AG09319 (cell line): ENCODE measurements at regions not wholly inside any gene's neighbourhood (a gene's known extent, or its start where the extent isn't known, plus 50 kb on each side); places are given as distances from the start of the nearest gene placed in this dataset.

Experiments used
- DNase-seq: peaks from one replicate; pipeline ENCODE4 v3.0.0-alpha.2; 2010; ENCODE audit warnings: low read depth; ENCODE audit errors: extremely low read depth
- TF ChIP-seq, protein P1 (sequence below): IDR thresholded peaks from 2 replicates; pipeline ENCODE4 v1.5.1; 2011; ENCODE audit warnings: low read depth, mild to moderate bottlenecking, inconsistent platforms, low read length, moderate library complexity

DNA sequence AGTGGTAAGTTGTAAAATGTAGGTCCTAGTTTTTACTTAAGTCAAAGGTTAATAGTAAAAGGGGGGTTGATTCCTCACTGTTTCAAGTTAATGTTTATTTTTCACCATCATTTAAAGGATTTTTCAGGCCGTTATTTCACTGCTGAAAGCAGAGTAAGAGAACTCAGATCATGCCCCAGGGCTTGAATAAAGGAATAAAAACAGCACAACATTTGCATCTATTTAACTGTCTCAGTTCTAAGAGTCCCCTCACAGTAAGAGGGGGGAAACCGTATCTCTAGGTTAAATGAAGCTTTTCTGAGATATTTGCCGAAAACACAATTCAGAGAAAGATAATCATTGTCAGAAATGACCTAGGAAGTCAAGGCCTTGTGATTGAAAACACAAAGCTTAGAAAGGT lies 138.2 kb upstream of the KCTD1 start:
- TF ChIP-seq, protein P1, sequence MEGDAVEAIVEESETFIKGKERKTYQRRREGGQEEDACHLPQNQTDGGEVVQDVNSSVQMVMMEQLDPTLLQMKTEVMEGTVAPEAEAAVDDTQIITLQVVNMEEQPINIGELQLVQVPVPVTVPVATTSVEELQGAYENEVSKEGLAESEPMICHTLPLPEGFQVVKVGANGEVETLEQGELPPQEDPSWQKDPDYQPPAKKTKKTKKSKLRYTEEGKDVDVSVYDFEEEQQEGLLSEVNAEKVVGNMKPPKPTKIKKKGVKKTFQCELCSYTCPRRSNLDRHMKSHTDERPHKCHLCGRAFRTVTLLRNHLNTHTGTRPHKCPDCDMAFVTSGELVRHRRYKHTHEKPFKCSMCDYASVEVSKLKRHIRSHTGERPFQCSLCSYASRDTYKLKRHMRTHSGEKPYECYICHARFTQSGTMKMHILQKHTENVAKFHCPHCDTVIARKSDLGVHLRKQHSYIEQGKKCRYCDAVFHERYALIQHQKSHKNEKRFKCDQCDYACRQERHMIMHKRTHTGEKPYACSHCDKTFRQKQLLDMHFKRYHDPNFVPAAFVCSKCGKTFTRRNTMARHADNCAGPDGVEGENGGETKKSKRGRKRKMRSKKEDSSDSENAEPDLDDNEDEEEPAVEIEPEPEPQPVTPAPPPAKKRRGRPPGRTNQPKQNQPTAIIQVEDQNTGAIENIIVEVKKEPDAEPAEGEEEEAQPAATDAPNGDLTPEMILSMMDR: no peak
- DNase-seq: no peak

DNA sequence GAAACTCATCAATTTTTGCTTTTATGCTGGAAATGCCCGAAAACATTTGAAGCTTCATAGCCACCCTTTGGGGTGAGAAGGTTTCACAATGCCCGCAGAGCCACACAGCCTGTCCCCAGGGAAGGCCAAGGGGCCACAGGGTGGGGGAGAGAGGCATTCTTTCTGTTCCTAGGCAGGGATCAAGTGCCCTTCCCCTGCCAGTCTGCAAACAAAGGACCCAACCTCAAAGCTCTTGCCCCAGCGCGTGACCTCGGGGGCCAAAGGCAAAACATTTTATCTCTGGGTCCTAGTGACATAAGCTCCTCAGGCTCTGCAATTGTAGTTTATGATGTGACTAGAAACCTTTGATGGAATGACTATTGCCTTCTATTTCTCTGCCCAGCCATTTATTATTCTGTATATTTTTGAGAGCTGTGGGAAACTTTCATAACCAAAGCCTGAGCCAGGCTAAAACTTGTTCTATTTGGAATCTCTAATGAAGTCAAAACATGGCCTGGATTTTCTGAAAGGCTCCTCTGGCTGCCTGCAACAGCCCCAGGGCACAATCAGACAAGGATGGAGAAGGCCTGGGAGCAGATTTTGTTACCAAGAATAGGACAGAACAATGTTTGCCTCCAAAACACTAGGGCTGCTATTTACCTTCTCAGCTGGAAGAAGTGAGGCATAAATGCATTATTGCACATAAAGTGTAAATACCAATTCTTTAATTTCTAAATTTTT lies 137.2 kb upstream of the KCTD1 start:
- TF ChIP-seq, protein P1: no peak
- DNase-seq: no peak

DNA sequence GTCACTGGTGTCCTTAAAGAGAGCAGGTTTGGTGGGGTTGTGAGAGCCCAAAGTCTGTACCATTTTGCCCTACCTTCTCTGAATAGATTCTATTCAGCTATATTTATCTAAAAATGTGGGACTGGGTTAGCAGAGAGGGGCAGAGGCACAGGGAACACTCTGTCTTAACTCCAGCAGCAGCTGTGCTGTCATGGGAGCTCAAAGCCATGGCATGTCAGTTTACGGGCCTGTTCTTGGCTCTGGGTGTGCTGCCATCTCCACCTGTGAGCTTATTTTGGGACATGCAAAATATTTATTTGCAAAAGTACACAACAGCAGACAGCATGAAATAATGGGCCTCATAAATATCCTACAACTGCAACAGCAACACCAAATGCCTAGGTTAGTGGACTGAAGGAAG lies 129.6 kb upstream of the KCTD1 start:
- DNase-seq: no peak
- TF ChIP-seq, protein P1: no peak

DNA sequence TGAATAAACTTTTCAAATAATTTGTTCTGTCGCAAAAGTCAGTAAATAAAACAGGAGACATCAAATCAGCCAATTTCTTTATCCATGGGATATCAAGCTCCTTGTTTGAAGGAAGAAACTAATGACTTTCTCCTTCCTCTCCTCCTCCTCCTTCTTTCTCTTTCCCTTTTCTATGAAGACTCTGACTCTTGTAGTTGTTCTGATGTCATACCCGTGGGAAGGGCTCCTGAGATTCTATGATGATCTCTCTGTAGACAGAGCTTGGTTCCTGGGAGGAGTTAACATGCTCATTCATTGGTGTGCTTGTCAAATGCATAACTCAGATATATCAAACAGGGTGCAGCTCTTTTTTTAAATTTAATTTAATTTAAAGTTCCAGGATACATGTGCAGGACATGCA lies 118.7 kb upstream of the KCTD1 start:
- DNase-seq: no peak
- TF ChIP-seq, protein P1: no peak

DNA sequence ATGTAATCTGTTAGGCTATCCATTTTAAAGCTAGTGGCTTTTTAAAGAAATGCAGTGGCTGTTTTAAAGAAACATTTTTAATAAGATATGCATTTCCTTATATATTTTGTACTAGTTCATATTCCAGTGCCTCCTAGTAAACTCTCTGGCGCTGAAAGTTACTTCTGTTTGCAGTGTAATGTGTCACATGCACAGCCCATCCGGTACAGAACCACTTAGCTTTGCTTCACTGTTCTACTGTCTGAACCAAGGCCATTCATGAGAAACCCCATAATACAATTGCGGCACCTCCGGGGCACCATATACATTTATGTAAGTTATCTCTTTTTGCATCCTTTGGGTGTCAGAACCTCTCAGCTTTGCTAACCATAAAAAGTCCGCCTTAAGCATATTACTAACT lies 114.6 kb upstream of the KCTD1 start:
- TF ChIP-seq, protein P1: no peak

DNA sequence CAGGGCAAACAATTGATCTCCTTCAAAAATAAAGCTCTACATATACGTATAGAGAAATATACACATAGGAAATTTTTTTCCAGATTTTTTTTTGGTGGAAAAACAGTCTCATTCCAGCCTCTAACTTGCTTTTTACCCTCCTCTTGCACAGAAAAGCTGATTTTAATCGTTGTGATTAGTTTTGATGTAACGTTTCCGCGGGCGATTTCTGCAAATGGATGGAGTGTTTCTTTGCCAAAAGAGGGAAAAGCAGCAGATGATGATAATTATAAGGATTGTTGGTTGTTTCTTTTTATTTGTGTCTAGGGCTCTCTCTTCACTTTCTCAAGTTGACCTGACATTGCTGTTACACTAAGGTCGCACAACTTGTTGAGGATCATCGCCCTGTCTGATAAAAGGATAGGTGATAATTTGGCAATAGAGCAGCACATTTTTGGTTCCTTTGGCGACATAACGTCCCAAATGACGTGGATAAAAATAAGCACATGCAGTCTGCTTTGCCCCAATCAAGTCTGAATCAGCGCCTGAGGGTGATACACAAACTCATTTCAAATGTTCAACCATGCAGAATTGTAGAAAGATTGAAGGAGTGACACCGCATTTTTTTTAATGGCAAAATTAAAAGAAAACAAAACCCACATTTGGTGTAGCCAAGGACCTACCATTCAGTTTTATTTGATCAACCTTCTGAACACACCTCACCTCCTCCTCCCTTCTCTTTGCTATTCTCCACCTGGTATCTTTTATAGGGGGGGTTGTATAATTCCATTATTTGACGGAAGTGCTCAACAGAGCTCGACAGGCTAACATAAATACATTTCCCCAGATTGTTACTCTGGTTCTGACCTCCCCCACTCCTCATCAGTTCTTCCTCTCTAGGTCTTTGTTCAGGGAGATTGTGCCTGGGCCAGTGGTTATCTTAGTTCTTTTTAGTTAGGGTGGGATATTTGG lies 109.6 kb upstream of the KCTD1 start:
- TF ChIP-seq, protein P1: no peak
- no peak for DNase-seq

More for the DNA sequence above, 114.6 kb upstream of the KCTD1 start:
- no peak for DNase-seq

DNA sequence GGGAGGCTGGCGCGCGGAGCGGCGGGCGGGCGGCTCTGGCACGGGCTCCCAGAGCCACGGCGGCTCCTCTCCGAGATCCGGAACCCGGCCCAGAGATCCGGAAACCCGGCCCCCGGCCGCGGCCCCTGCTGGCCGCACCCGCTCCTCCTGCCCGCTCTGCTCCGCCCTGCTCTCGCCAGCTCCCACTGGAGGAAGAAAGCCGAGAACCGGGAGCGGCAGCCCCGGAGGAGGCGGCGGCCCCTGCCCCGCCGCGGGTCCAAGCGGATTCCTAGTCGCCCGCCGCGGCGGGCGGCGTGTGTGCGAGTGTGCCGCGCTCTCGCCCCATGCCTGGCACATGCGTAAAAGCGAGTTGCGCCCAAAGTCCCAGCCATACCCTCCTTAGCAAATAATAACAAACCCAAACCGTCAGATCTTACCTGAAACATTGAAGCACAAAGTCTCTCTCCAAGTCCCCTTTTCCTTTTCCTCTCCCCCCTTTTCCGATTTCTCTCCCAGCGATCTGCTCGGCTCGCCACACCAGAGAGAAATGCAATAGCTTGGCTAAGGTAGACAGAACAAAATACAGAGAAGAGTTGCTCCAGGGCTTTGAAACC lies 108.7 kb upstream of the KCTD1 start:
- TF ChIP-seq, protein P1: peak; percentile 34
- peak; percentile 20 for DNase-seq
